Endodermal cell (in vitro differentiated cells): ENCODE measurements at regions not wholly inside any gene's neighbourhood (a gene's known extent, or its start where the extent isn't known, plus 50 kb on each side); places are given as distances from the start of the nearest gene placed in this dataset.

Source experiments
- DNase-seq: peaks from one replicate; pipeline ENCODE4 v3.0.0-alpha.2; 2017
- H3K27ac ChIP-seq: 2 replicates; pipeline ENCODE4 v1.5.1; 2013; ENCODE audit warnings: mild to moderate bottlenecking, low read depth, low read length, moderate library complexity
- H3K27me3 ChIP-seq: 2 replicates; pipeline ENCODE4 v1.6.1; 2013; ENCODE audit warnings: mild to moderate bottlenecking, low read length, moderate library complexity; ENCODE audit not compliant: insufficient read depth, control insufficient read depth, poor library complexity, severe bottlenecking
- H3K36me3 ChIP-seq: 2 replicates; pipeline ENCODE4 v1.7.0; 2013; ENCODE audit warnings: mild to moderate bottlenecking, low read length, moderate library complexity; ENCODE audit not compliant: control insufficient read depth, insufficient read depth
- H3K4me1 ChIP-seq: one replicate; pipeline ENCODE4 v1.7.0; 2013; ENCODE audit warnings: low read length; ENCODE audit not compliant: control insufficient read depth, insufficient read depth
- H3K4me3 ChIP-seq: 2 replicates; pipeline ENCODE4 v1.5.1; 2013; ENCODE audit warnings: mild to moderate bottlenecking, low read length, moderate library complexity
- H3K9ac ChIP-seq: 2 replicates; pipeline ENCODE4 v1.6.1; 2013; ENCODE audit warnings: mild to moderate bottlenecking, low read length, moderate library complexity; ENCODE audit not compliant: poor library complexity, severe bottlenecking; ENCODE audit errors: extremely low read depth
- H3K9me3 ChIP-seq: 2 replicates; pipeline ENCODE4 v1.6.1; 2013; ENCODE audit warnings: mild to moderate bottlenecking, low read length, moderate library complexity; ENCODE audit not compliant: control insufficient read depth
- H3K27ac Mint-ChIP-seq: 2 replicates; pipeline ENCODE4 v1.8.0; 2020; ENCODE audit warnings: mixed read lengths
- H3K27me3 Mint-ChIP-seq: 2 replicates; pipeline ENCODE4 v1.8.0; 2021; ENCODE audit warnings: mild to moderate bottlenecking, mixed read lengths; ENCODE audit not compliant: insufficient read depth
- H3K36me3 Mint-ChIP-seq: 2 replicates; pipeline ENCODE4 v1.8.0; 2020; ENCODE audit warnings: low read depth, mixed read lengths
- H3K4me1 Mint-ChIP-seq: 2 replicates; pipeline ENCODE4 v1.8.0; 2020; ENCODE audit warnings: mixed read lengths
- H3K4me3 Mint-ChIP-seq: 2 replicates; pipeline ENCODE4 v1.8.0; 2020; ENCODE audit warnings: mild to moderate bottlenecking, moderate library complexity, mixed read lengths
- H3K9me3 Mint-ChIP-seq: 2 replicates; pipeline ENCODE4 v1.8.0; 2020; ENCODE audit warnings: mild to moderate bottlenecking, mixed read lengths
- WGBS, 2 experiments: methylation state at CpG; one replicate each; pipeline versions ENCODE4 v1.1.5 to v1.1.7; 2013; ENCODE audit warnings: missing lambda C conversion rate in 2 of 2, mixed read lengths in 1 of 2; ENCODE audit not compliant: insufficient coverage in 1 of 2, insufficient read length in 1 of 2; 5-methylcytosine and 5-hydroxymethylcytosine counted together
- TF ChIP-seq, protein P1 (sequence below): fragments of 200-600 bp; sonication (generic); conservative IDR thresholded peaks from 2 replicates; pipeline ENCODE4 v1.5.0; 2021; ENCODE audit warnings: antibody characterized with exemption, mild to moderate bottlenecking

GRCh38 chr14:105776924-105777323 lies 250.5 kb downstream of the TMEM121 start:
- Histone ChIP-seq H3K9me3 (peaks cover 38% of the 10 kb centered on the region), H3K4me1 (no peaks in the 10 kb centered on the region), H3K36me3 (no peaks in the 10 kb centered on the region), H3K27me3 (no peaks in the 10 kb centered on the region), H3K9ac (no peak overlapping the region), H3K4me3 (no peak overlapping the region), H3K27ac (no peak overlapping the region)
- WGBS, 2 experiments = 86 to 95% methylated on average over 4 to 13 of the region's 13 CpGs
- no peak for DNase-seq
- no peak overlapping the region for H3K4me3 Mint-ChIP-seq
- TF ChIP-seq, protein P1, sequence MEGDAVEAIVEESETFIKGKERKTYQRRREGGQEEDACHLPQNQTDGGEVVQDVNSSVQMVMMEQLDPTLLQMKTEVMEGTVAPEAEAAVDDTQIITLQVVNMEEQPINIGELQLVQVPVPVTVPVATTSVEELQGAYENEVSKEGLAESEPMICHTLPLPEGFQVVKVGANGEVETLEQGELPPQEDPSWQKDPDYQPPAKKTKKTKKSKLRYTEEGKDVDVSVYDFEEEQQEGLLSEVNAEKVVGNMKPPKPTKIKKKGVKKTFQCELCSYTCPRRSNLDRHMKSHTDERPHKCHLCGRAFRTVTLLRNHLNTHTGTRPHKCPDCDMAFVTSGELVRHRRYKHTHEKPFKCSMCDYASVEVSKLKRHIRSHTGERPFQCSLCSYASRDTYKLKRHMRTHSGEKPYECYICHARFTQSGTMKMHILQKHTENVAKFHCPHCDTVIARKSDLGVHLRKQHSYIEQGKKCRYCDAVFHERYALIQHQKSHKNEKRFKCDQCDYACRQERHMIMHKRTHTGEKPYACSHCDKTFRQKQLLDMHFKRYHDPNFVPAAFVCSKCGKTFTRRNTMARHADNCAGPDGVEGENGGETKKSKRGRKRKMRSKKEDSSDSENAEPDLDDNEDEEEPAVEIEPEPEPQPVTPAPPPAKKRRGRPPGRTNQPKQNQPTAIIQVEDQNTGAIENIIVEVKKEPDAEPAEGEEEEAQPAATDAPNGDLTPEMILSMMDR = no peak
- no peaks in the 10 kb centered on the region for H3K27me3 Mint-ChIP-seq
- H3K4me1 Mint-ChIP-seq = no peaks in the 10 kb centered on the region
- peaks cover 94% of the 10 kb centered on the region for H3K9me3 Mint-ChIP-seq
- no peaks in the 10 kb centered on the region for H3K36me3 Mint-ChIP-seq
- no peak overlapping the region for H3K27ac Mint-ChIP-seq

GRCh38 chr14:105783707-105784106 lies 257.3 kb downstream of the TMEM121 start:
- H3K27me3 ChIP-seq = no peaks in the 10 kb centered on the region
- Mint-ChIP-seq H3K4me3 (no peak overlapping the region), H3K27ac (no peak overlapping the region), H3K9me3 (peaks cover 95% of the 10 kb centered on the region), H3K4me1 (no peaks in the 10 kb centered on the region), H3K27me3 (no peaks in the 10 kb centered on the region), H3K36me3 (no peaks in the 10 kb centered on the region)
- no peaks in the 10 kb centered on the region for H3K4me1 ChIP-seq
- DNase-seq = no peak
- no peak overlapping the region for H3K27ac ChIP-seq
- TF ChIP-seq, protein P1 = no peak
- peaks cover 88% of the 10 kb centered on the region for H3K9me3 ChIP-seq
- 55% methylated on average over 3 of the region's 3 CpGs; no CpG with 5 or more reads in 1 of the 2 experiments for WGBS, 2 experiments
- no peak overlapping the region for H3K9ac ChIP-seq
- no peak overlapping the region for H3K4me3 ChIP-seq
- H3K36me3 ChIP-seq = no peaks in the 10 kb centered on the region

GRCh38 chr14:105793836-105794235 lies 267.5 kb downstream of the TMEM121 start:
- H3K4me1 ChIP-seq = no peaks in the 10 kb centered on the region
- H3K27ac ChIP-seq = no peak overlapping the region
- Mint-ChIP-seq H3K36me3 (peaks cover 4% of the 10 kb centered on the region), H3K9me3 (peaks cover 95% of the 10 kb centered on the region), H3K27me3 (no peaks in the 10 kb centered on the region), H3K4me1 (no peaks in the 10 kb centered on the region), H3K4me3 (no peak overlapping the region), H3K27ac (no peak overlapping the region)
- no peak for DNase-seq
- WGBS, 2 experiments = 100% methylated on average over 3 of the region's 4 CpGs; no CpG with 5 or more reads in 1 of the 2 experiments
- no peak overlapping the region for H3K4me3 ChIP-seq
- no peaks in the 10 kb centered on the region for H3K27me3 ChIP-seq
- H3K9ac ChIP-seq = no peak overlapping the region
- TF ChIP-seq, protein P1 = no peak
- H3K36me3 ChIP-seq = no peaks in the 10 kb centered on the region
- peaks cover 94% of the 10 kb centered on the region for H3K9me3 ChIP-seq
